ENCODE measurements at regions not wholly inside any gene's neighbourhood (a gene's known extent, or its start where the extent isn't known, plus 50 kb on each side); places are given as distances from the start of the nearest gene placed in this dataset.

- no peak for TF ChIP-seq YY1 (IDR thresholded peaks at IDR 0.05; ENCODE audit: low read depth)
- TF ChIP-seq MAX (IDR thresholded peaks at IDR 0.05), result no peak
- no peak for TF ChIP-seq NFIC (IDR thresholded peaks at IDR 0.05)
- TF ChIP-seq FOXM1 (IDR thresholded peaks at IDR 0.05; ENCODE audit: borderline replicate concordance, low read depth), result no peak
- no peak for TF ChIP-seq CEBPB (IDR thresholded peaks at IDR 0.05)
Observed at GRCh38 chr1:212208978-212209644, 76.1 kb upstream of the PPP2R5A start.

DNA sequence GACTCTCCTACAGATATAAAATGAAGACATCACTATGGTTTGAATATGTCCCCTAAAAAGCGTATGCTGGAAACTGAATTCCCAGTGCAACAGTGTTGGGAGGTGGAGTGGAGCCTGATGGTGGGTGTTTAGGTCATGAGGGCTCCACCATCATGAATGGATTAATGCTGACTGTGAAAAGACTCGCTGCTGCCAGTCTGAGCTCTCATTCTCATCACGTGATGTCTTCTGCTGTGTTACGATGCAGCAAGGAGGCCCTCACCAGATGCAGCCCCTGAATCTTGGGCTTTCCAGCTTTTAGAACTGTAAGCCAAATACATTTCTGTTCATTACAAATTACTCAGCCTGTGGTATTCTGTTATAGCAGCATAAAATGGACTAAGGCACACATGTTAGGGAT, 73.8 kb upstream of the PPP2R5A start:
- TF ChIP-seq ZBTB7A (IDR thresholded peaks at IDR 0.05; ENCODE audit: low read depth), result no peak
- TF ChIP-seq EGR1 (IDR thresholded peaks at IDR 0.05), result no peak
- no peak for TF ChIP-seq CEBPB (IDR thresholded peaks at IDR 0.05)
- TF ChIP-seq RAD21 (IDR thresholded peaks at IDR 0.05; ENCODE audit: low read depth), result no peak
- TF ChIP-seq, protein P1, sequence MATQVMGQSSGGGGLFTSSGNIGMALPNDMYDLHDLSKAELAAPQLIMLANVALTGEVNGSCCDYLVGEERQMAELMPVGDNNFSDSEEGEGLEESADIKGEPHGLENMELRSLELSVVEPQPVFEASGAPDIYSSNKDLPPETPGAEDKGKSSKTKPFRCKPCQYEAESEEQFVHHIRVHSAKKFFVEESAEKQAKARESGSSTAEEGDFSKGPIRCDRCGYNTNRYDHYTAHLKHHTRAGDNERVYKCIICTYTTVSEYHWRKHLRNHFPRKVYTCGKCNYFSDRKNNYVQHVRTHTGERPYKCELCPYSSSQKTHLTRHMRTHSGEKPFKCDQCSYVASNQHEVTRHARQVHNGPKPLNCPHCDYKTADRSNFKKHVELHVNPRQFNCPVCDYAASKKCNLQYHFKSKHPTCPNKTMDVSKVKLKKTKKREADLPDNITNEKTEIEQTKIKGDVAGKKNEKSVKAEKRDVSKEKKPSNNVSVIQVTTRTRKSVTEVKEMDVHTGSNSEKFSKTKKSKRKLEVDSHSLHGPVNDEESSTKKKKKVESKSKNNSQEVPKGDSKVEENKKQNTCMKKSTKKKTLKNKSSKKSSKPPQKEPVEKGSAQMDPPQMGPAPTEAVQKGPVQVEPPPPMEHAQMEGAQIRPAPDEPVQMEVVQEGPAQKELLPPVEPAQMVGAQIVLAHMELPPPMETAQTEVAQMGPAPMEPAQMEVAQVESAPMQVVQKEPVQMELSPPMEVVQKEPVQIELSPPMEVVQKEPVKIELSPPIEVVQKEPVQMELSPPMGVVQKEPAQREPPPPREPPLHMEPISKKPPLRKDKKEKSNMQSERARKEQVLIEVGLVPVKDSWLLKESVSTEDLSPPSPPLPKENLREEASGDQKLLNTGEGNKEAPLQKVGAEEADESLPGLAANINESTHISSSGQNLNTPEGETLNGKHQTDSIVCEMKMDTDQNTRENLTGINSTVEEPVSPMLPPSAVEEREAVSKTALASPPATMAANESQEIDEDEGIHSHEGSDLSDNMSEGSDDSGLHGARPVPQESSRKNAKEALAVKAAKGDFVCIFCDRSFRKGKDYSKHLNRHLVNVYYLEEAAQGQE (IDR thresholded peaks at IDR 0.05; ENCODE audit: low read depth), result no peak
- no peak for TF ChIP-seq TAF1 (IDR thresholded peaks at IDR 0.05; ENCODE audit: low read depth)
- no peak for TF ChIP-seq TCF12 (IDR thresholded peaks at IDR 0.05; ENCODE audit: low read depth)
- no peak for TF ChIP-seq NFIC (IDR thresholded peaks at IDR 0.05)
- TF ChIP-seq, protein P2, sequence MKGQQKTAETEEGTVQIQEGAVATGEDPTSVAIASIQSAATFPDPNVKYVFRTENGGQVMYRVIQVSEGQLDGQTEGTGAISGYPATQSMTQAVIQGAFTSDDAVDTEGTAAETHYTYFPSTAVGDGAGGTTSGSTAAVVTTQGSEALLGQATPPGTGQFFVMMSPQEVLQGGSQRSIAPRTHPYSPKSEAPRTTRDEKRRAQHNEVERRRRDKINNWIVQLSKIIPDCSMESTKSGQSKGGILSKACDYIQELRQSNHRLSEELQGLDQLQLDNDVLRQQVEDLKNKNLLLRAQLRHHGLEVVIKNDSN (IDR thresholded peaks at IDR 0.05), result no peak
- no peak for TF ChIP-seq FOXM1 (IDR thresholded peaks at IDR 0.05; ENCODE audit: borderline replicate concordance, low read depth)
- TF ChIP-seq TEAD4 (IDR thresholded peaks at IDR 0.05), result no peak
- no peak for TF ChIP-seq EP300 (IDR thresholded peaks at IDR 0.05; ENCODE audit: borderline replicate concordance)
- no peak for TF ChIP-seq YY1 (IDR thresholded peaks at IDR 0.05; ENCODE audit: low read depth)
- no peak for TF ChIP-seq CREB1 (IDR thresholded peaks at IDR 0.05; ENCODE audit: low read depth)
- TF ChIP-seq MAX (IDR thresholded peaks at IDR 0.05), result no peak

DNA sequence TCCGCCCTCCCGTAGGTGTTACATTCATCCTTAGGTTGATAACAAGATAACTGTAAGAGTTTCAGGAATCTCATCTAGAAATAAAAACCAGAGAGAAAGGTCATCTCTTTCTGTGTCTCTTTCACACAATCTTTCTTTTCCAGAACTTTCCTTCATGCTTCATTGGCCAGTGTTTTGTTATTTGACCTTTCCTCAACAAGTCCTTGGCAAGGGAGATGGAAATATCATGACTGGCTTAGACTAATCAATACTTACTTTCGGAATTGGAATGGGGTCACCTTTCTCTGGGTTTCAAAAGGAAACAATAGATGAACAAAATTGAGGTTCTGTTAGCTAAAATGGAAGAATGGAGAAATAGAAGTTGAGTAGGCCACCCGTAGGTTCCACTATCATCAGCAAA, 72.9 kb upstream of the PPP2R5A start:
- TF ChIP-seq MAX (IDR thresholded peaks at IDR 0.05) (no peak), FOXM1 (IDR thresholded peaks at IDR 0.05; ENCODE audit: borderline replicate concordance, low read depth) (no peak), ZBTB7A (IDR thresholded peaks at IDR 0.05; ENCODE audit: low read depth) (no peak), TCF12 (IDR thresholded peaks at IDR 0.05; ENCODE audit: low read depth) (no peak), CEBPB (IDR thresholded peaks at IDR 0.05) (no peak), NFIC (IDR thresholded peaks at IDR 0.05) (no peak), EGR1 (IDR thresholded peaks at IDR 0.05) (no peak), EP300 (IDR thresholded peaks at IDR 0.05; ENCODE audit: borderline replicate concordance) (no peak), RAD21 (IDR thresholded peaks at IDR 0.05; ENCODE audit: low read depth) (no peak), TAF1 (IDR thresholded peaks at IDR 0.05; ENCODE audit: low read depth) (no peak), YY1 (IDR thresholded peaks at IDR 0.05; ENCODE audit: low read depth) (no peak), CREB1 (IDR thresholded peaks at IDR 0.05; ENCODE audit: low read depth) (no peak)
- TF ChIP-seq, protein P1 (IDR thresholded peaks at IDR 0.05; ENCODE audit: low read depth), result no peak
- TF ChIP-seq, protein P2 (IDR thresholded peaks at IDR 0.05), result no peak

DNA sequence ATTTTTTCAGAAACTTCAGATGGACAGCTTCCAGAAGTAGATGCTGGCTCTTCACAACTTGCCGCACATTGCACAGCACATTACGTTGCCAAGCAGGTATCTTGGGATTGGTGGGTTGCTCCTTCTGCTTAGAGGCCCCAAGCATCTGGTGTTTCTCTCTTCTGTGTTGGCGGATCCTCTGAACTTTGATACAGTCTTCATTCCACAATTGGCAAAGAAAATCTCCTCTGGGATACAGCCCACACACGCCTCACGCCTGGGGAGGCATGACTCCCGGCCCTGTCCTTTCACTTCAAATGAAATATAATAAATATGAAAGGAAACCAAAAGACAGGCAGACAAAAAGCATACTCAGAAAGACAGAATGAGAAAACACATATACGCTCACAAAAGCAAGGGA, 72.3 kb upstream of the PPP2R5A start:
- no peak for TF ChIP-seq NFIC (IDR thresholded peaks at IDR 0.05)
- no peak for TF ChIP-seq TCF12 (IDR thresholded peaks at IDR 0.05; ENCODE audit: low read depth)
- no peak for TF ChIP-seq TEAD4 (IDR thresholded peaks at IDR 0.05)
- TF ChIP-seq EP300 (IDR thresholded peaks at IDR 0.05; ENCODE audit: borderline replicate concordance), result no peak
- no peak for TF ChIP-seq FOXM1 (IDR thresholded peaks at IDR 0.05; ENCODE audit: borderline replicate concordance, low read depth)
- TF ChIP-seq CREB1 (IDR thresholded peaks at IDR 0.05; ENCODE audit: low read depth), result no peak
- no peak for TF ChIP-seq TAF1 (IDR thresholded peaks at IDR 0.05; ENCODE audit: low read depth)
- TF ChIP-seq, protein P2 (IDR thresholded peaks at IDR 0.05), result no peak
- TF ChIP-seq, protein P1 (IDR thresholded peaks at IDR 0.05; ENCODE audit: low read depth), result no peak
- no peak for TF ChIP-seq ZBTB7A (IDR thresholded peaks at IDR 0.05; ENCODE audit: low read depth)
- TF ChIP-seq MAX (IDR thresholded peaks at IDR 0.05), result no peak
- TF ChIP-seq RAD21 (IDR thresholded peaks at IDR 0.05; ENCODE audit: low read depth), result no peak
- TF ChIP-seq CEBPB (IDR thresholded peaks at IDR 0.05), result no peak
- TF ChIP-seq YY1 (IDR thresholded peaks at IDR 0.05; ENCODE audit: low read depth), result no peak
